NCI-H1092 treated with DMSO at 0.1 percent for 48 hours (cell line): ENCODE measurements at regions not wholly inside any gene's neighbourhood (a gene's known extent, or its start where the extent isn't known, plus 50 kb on each side); places are given as distances from the start of the nearest gene placed in this dataset.

Experiments used
- DNase-seq: peaks from one replicate; lab custom pipeline; 2025; lab: John Stamatoyannopoulos, UW

- no peak for DNase-seq
Observed at GRCh38 chr1:221632072-221632471, 109.8 kb downstream of the DUSP10 start.

DNA sequence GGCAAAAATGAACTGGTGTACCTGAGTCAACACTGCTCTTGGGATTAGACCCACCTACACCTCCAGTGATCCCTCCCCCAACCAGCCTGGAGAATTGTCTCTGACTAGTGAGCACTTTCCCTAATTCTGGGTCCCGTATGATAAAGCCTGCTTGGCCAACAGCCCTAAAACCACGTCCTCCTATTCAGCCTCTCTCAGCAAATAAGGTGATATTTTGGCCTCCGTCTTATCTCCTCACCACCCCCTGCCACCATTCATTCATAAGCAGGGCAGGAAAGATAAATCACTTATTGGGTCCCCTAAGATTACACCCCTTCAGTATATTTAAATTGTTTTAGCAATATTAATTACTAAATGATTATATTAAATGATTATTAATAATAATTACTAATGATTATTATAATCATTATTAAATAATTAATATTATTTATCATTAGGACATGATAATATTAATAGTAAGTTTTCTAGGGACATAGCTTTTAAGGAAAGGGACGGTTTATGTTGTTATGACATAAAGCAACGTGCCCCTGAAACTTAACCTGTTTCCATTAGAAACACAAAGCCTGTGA lies 108.0 kb downstream of the DUSP10 start:
- no peak for DNase-seq

DNA sequence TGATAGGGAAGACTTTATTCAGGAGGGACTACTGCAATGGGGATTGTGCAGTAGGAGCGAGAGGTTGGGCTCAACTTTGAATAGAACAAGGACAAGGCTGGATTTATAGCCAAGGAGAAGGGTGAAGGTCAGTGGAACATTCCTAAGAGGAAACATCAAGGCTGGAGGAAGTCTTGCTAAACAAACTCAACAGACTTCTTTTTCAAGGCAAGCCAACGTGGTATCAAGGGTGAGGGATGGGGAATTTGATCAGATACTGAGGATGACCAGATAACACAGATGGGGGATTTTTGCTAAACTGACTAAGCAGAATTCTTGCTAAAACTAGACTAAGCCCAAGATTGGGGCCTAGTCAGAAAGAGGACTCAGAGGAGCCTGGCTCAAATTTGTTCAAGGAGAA lies 107.3 kb downstream of the DUSP10 start:
- no peak for DNase-seq

GRCh38 chr1:221635305-221635704 lies 106.6 kb downstream of the DUSP10 start:
- no peak for DNase-seq

DNA sequence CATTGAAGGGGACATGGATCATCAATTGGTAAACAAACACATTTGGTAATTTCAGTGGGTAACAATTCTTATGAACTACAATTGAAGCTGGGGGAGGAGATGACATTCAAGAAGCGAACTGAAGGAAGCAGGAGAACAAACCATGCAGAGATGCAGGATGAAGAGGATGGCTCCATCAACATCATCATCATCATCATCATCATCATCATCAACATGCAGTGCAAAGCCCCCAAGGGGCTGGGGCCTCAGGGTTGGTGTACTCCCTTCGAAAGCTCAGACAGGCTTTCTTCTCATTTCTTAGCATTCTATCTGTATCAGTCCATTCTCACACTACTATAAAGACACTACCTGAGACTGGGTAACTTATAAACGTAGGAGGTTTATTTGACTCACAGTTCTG lies 105.8 kb downstream of the DUSP10 start:
- DNase-seq, result no peak

GRCh38 chr1:221636967-221637366 lies 104.9 kb downstream of the DUSP10 start:
- DNase-seq, result no peak

- no peak for DNase-seq
Observed at GRCh38 chr1:221637641-221638041, 104.2 kb downstream of the DUSP10 start.

GRCh38 chr1:221638595-221638994 lies 103.3 kb downstream of the DUSP10 start:
- no peak for DNase-seq

DNA sequence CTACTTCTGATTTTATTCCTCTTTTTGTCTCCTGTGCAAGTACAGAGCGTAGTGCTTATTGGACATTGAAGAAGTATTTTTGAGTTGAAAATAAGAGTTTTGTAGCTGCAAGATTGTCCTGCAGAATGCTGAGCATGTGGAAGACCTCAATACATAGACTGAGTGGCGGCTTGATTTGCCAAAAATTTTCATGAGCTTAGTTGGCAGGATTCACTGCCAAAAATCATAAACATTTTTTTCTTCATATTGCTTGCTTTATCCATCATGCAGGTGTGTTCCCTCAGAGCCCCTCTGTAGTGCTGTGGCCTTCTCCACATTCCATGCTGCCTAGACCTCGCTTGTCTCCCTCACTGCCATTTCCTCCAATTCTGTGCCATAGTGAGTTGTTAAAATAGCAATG lies 100.1 kb downstream of the DUSP10 start:
- no peak for DNase-seq

- DNase-seq, result no peak
Observed at GRCh38 chr1:221643404-221644144, 98.3 kb downstream of the DUSP10 start.

DNA sequence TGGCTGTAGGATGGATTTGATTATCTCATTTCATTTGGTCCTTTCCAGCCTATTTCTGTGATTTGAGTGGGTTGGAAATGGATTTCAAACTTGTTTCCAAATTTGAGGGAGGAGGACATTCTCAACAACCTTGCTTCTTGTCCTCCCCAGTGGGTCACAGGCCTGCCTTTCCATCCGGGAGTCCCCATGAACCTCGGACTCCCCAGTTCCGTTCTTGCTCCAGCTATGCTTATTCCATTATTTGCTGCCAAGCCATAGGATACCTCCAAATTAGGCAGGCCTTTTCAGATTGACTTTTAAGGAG lies 97.8 kb downstream of the DUSP10 start:
- DNase-seq, result no peak

- no peak for DNase-seq
Observed at GRCh38 chr1:221644663-221645258, 97.1 kb downstream of the DUSP10 start.

GRCh38 chr1:221648201-221648600 lies 93.7 kb downstream of the DUSP10 start:
- no peak for DNase-seq
